ENCODE measurements at regions not wholly inside any gene's neighbourhood (a gene's known extent, or its start where the extent isn't known, plus 50 kb on each side); places are given as distances from the start of the nearest gene placed in this dataset.

DNA sequence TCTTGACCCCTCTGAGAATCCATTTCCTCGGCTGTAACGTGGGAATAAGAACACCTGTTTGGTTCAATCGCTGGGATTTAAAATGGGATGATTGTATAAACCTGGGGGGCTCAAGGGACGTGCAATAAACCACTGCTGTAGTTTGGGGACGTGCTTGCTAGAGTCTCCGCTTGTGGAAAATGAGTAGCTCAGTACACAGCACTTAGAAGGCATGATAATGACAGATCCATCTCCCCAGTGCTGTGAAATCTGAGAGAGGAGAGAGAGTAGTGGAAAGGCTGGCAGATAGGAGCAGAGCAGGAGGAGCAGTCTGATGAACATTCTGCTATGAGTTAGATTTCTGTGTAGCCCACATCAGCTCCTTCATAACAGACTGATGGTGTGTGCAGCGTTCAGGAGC, 256.5 kb downstream of the MN1 start:
- no peak overlapping the region for H3K56ac ChIP-seq (ENCODE audit: insufficient read length, low read depth, low read length)
- H3K23me2 ChIP-seq (ENCODE audit: insufficient read length, low read depth, low read length, poor library complexity, severe bottlenecking), result no peaks in the 10 kb centered on the region
- no peak overlapping the region for H2BK120ac ChIP-seq (ENCODE audit: low read depth, low read length, poor library complexity, severe bottlenecking)
- Mint-ChIP-seq H3K4me3 (no peak overlapping the region), H3K27ac (no peak overlapping the region; a peak in 1 of 7 replicates), H3K36me3 (ENCODE audit: insufficient read depth in 1 of 3, low read depth in 3 of 3) (no peaks in the 10 kb centered on the region), H3K4me1 (peaks cover 28 to 53% of the 10 kb centered on the region in 2 experiments), H3K27me3 (ENCODE audit: low read depth) (peaks cover 18% of the 10 kb centered on the region), H3K9me3 (no peaks in the 10 kb centered on the region; a peak in 1 of 5 replicates)
- H3K9me3 ChIP-seq (ENCODE audit: control insufficient read depth, low read depth, low read length), result no peaks in the 10 kb centered on the region
- H4K5ac ChIP-seq (ENCODE audit: insufficient read length, low read depth, low read length), result no peak overlapping the region
- H3K27me3 ChIP-seq (ENCODE audit: insufficient read depth, low read length), result no peaks in the 10 kb centered on the region; the same call in 1 of the 2 replicates
- H4K91ac ChIP-seq (ENCODE audit: insufficient read length, low read depth, low read length), result no peak overlapping the region
- no peak overlapping the region for H2BK20ac ChIP-seq (ENCODE audit: low read depth, low read length, poor library complexity, severe bottlenecking)
- H3T11ph ChIP-seq (ENCODE audit: low read length), result no peak overlapping the region
- H2BK5ac ChIP-seq (ENCODE audit: insufficient read length, low read length), result no peak overlapping the region
- no peak overlapping the region for H3K23ac ChIP-seq (ENCODE audit: insufficient read length, low read depth, low read length)
- H2BK12ac ChIP-seq (ENCODE audit: insufficient read length, low read depth, low read length), result no peak overlapping the region
- H2AFZ ChIP-seq (ENCODE audit: low read length), result no peak overlapping the region
- TF ChIP-seq, protein P1, sequence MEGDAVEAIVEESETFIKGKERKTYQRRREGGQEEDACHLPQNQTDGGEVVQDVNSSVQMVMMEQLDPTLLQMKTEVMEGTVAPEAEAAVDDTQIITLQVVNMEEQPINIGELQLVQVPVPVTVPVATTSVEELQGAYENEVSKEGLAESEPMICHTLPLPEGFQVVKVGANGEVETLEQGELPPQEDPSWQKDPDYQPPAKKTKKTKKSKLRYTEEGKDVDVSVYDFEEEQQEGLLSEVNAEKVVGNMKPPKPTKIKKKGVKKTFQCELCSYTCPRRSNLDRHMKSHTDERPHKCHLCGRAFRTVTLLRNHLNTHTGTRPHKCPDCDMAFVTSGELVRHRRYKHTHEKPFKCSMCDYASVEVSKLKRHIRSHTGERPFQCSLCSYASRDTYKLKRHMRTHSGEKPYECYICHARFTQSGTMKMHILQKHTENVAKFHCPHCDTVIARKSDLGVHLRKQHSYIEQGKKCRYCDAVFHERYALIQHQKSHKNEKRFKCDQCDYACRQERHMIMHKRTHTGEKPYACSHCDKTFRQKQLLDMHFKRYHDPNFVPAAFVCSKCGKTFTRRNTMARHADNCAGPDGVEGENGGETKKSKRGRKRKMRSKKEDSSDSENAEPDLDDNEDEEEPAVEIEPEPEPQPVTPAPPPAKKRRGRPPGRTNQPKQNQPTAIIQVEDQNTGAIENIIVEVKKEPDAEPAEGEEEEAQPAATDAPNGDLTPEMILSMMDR (conservative IDR thresholded peaks at IDR 0.05), result no peak
- H4K20me1 ChIP-seq (ENCODE audit: control insufficient read depth, insufficient read depth, insufficient read length), result no peaks in the 10 kb centered on the region
- no peak for DNase-seq
- H3K27ac ChIP-seq (ENCODE audit: insufficient read length, low read depth, low read length), result no peak overlapping the region
- no peak overlapping the region for H3K4me2 ChIP-seq (ENCODE audit: insufficient read depth, insufficient read length, low read length)
- H3K4me1 ChIP-seq (ENCODE audit: insufficient read depth, low read length), result peaks cover 4% of the 10 kb centered on the region; the same call in 1 of the 2 replicates
- H3K18ac ChIP-seq (ENCODE audit: insufficient read length, low read depth, low read length), result no peak overlapping the region
- H4K8ac ChIP-seq (replicated peaks; ENCODE audit: insufficient read length, low read depth, low read length), result no peak overlapping the region
- H3K9ac ChIP-seq (ENCODE audit: extremely low read depth, insufficient read length, low read length), result no peak overlapping the region
- H3K79me2 ChIP-seq (ENCODE audit: insufficient read depth, low read length), result no peaks in the 10 kb centered on the region
- H2AK5ac ChIP-seq (ENCODE audit: insufficient read length, low read length), result no peak overlapping the region
- H3K14ac ChIP-seq (ENCODE audit: insufficient read depth, low read length), result no peak overlapping the region
- H3K4ac ChIP-seq (ENCODE audit: low read depth, low read length), result no peak overlapping the region
- H3K79me1 ChIP-seq (ENCODE audit: insufficient read depth, low read depth, low read length, poor library complexity, severe bottlenecking), result no peaks in the 10 kb centered on the region
- no CpG with 5 or more reads among the region's 7 CpGs for WGBS (ENCODE audit: extremely low coverage, insufficient read length, low lambda C conversion rate)
- H2BK15ac ChIP-seq (ENCODE audit: low read depth, low read length), result no peak overlapping the region
